OCI-LY1 (cell line): ENCODE measurements at regions not wholly inside any gene's neighbourhood (a gene's known extent, or its start where the extent isn't known, plus 50 kb on each side); places are given as distances from the start of the nearest gene placed in this dataset.

Experiments used
- CTCF ChIP-seq: fragments of 200-600 bp; sonication (generic), shearing (Covaris generic); IDR thresholded peaks from 2 replicates; pipeline ENCODE4 v1.5.1; 2017; ENCODE audit warnings: mild to moderate bottlenecking, antibody characterized with exemption, low read length, moderate library complexity, mixed read lengths
- EZH2 ChIP-seq: fragments of 200-600 bp; sonication (generic), shearing (Covaris generic); IDR thresholded peaks from 2 replicates; pipeline ENCODE4 v1.8.0; 2017; ENCODE audit warnings: borderline replicate concordance, mixed run types, mild to moderate bottlenecking, antibody characterized with exemption, low read length, moderate library complexity, mixed read lengths

GRCh38 chr10:37572206-37572605 lies 285.2 kb downstream of the ZNF248 start:
- TF ChIP-seq CTCF, result no peak
- no peak for TF ChIP-seq EZH2
